ENCODE measurements at regions not wholly inside any gene's neighbourhood (a gene's known extent, or its start where the extent isn't known, plus 50 kb on each side); places are given as distances from the start of the nearest gene placed in this dataset.
"Not testable (repeated sequence)": the region's sequence is repeated elsewhere in the genome, so short reads cannot be mapped to it uniquely, and the experiment has no call there.

- CTCF ChIA-PET = no interaction called here
- no peak overlapping the region for H3K4me3 Mint-ChIP-seq
- no peak for TF ChIP-seq CTCF (IDR thresholded peaks at IDR 0.05)
- H3K27ac Mint-ChIP-seq = no peak overlapping the region
- no peaks in the 10 kb centered on the region for H3K4me1 Mint-ChIP-seq (ENCODE audit: low read depth)
- POLR2A ChIA-PET = no interaction called here
- no peak for ATAC-seq
- no peak for DNase-seq
- H3K9me3 Mint-ChIP-seq = peaks cover 2% of the 10 kb centered on the region
- peaks cover 36% of the 10 kb centered on the region for H3K27me3 Mint-ChIP-seq
- no peaks in the 10 kb centered on the region for H3K36me3 Mint-ChIP-seq (ENCODE audit: low read depth)
- intact Hi-C loops (cut with micrococcal nuclease) = no loop called here
Measured at GRCh38 chr6:167686204-167686893, 140.4 kb upstream of the AFDN start.

- intact Hi-C loops (cut with micrococcal nuclease) = no loop called here
- POLR2A ChIA-PET = interaction anchor here (1.4 kb wide), 1 partner anchor 11 kb away, joined by 5 read pairs; no protein-coding TSS in a partner anchor
Measured at GRCh38 chr6:167687116-167687725, 139.5 kb upstream of the AFDN start.

GRCh38 chr6:167688123-167688522 lies 138.6 kb upstream of the AFDN start:
- H3K4me1 Mint-ChIP-seq (ENCODE audit: low read depth) = no peaks in the 10 kb centered on the region
- peaks cover 2% of the 10 kb centered on the region for H3K9me3 Mint-ChIP-seq
- ChIA-PET POLR2A (interaction anchor here (1.4 kb wide), 1 partner anchor 10 kb away, joined by 5 read pairs; no protein-coding TSS in a partner anchor), CTCF (no interaction called here)
- H3K27me3 Mint-ChIP-seq = peaks cover 24% of the 10 kb centered on the region
- H3K27ac Mint-ChIP-seq = no peak overlapping the region
- ATAC-seq = no peak
- no peaks in the 10 kb centered on the region for H3K36me3 Mint-ChIP-seq (ENCODE audit: low read depth)
- TF ChIP-seq CTCF (IDR thresholded peaks at IDR 0.05) = no peak
- H3K4me3 Mint-ChIP-seq = no peak overlapping the region
- no peak for DNase-seq
- intact Hi-C loops (cut with micrococcal nuclease) = no loop called here

More at GRCh38 chr6:167687116-167687725, 139.5 kb upstream of the AFDN start:
- TF ChIP-seq CTCF (IDR thresholded peaks at IDR 0.05) = no peak
- Mint-ChIP-seq H3K27me3 (peaks cover 29% of the 10 kb centered on the region), H3K4me3 (no peak overlapping the region), H3K9me3 (peaks cover 2% of the 10 kb centered on the region), H3K4me1 (ENCODE audit: low read depth) (no peaks in the 10 kb centered on the region), H3K27ac (no peak overlapping the region), H3K36me3 (ENCODE audit: low read depth) (no peaks in the 10 kb centered on the region)
- DNase-seq (no peak), ATAC-seq (no peak)
- CTCF ChIA-PET = no interaction called here

GRCh38 chr6:167689278-167689677 lies 137.4 kb upstream of the AFDN start:
- DNase-seq (no peak), ATAC-seq (no peak)
- no peak for TF ChIP-seq CTCF (IDR thresholded peaks at IDR 0.05)
- H3K27ac Mint-ChIP-seq = no peak overlapping the region
- H3K27me3 Mint-ChIP-seq = peaks cover 19% of the 10 kb centered on the region
- CTCF ChIA-PET = interaction anchor here (1.0 kb wide), 1 partner anchor 16 kb away, joined by 3 read pairs; no protein-coding TSS in a partner anchor
- intact Hi-C loops (cut with micrococcal nuclease) = no loop called here
- H3K4me3 Mint-ChIP-seq = no peak overlapping the region
- no peaks in the 10 kb centered on the region for H3K36me3 Mint-ChIP-seq (ENCODE audit: low read depth)
- H3K4me1 Mint-ChIP-seq (ENCODE audit: low read depth) = no peaks in the 10 kb centered on the region
- POLR2A ChIA-PET = no interaction called here
- peaks cover 2% of the 10 kb centered on the region for H3K9me3 Mint-ChIP-seq

- Mint-ChIP-seq H3K4me3 (no peak overlapping the region), H3K9me3 (peaks cover 2% of the 10 kb centered on the region), H3K36me3 (ENCODE audit: low read depth) (no peaks in the 10 kb centered on the region), H3K4me1 (ENCODE audit: low read depth) (no peaks in the 10 kb centered on the region), H3K27me3 (peaks cover 19% of the 10 kb centered on the region), H3K27ac (no peak overlapping the region)
- ATAC-seq = no peak
- ChIA-PET CTCF (interaction anchor here (1.0 kb wide), 1 partner anchor 15 kb away, joined by 3 read pairs; no protein-coding TSS in a partner anchor), POLR2A (no interaction called here)
- TF ChIP-seq CTCF (IDR thresholded peaks at IDR 0.05) = no peak
- DNase-seq = no peak
- intact Hi-C loops (cut with micrococcal nuclease) = no loop called here
Measured at GRCh38 chr6:167689751-167690150, 137.0 kb upstream of the AFDN start.

- CTCF ChIA-PET = interaction anchor here (1.0 kb wide), 1 partner anchor 15 kb away, joined by 3 read pairs; no protein-coding TSS in a partner anchor
- H3K4me1 Mint-ChIP-seq (ENCODE audit: low read depth); H3K9me3 Mint-ChIP-seq; POLR2A ChIA-PET; H3K27ac Mint-ChIP-seq; intact Hi-C loops (cut with micrococcal nuclease); ATAC-seq; DNase-seq; H3K36me3 Mint-ChIP-seq (ENCODE audit: low read depth); H3K4me3 Mint-ChIP-seq: not testable (repeated sequence)
- H3K27me3 Mint-ChIP-seq = peaks cover 18% of the 10 kb centered on the region
Measured at GRCh38 chr6:167690167-167690922, 136.4 kb upstream of the AFDN start.
